Limb (tissue), 2 donors: ENCODE measurements at regions not wholly inside any gene's neighbourhood (a gene's known extent, or its start where the extent isn't known, plus 50 kb on each side); places are given as distances from the start of the nearest gene placed in this dataset.
"Not testable (repeated sequence)": the region's sequence is repeated elsewhere in the genome, so short reads cannot be mapped to it uniquely, and the experiment has no call there.

Source experiments
- DNase-seq, 2 donors: peaks; one replicate each; pipeline ENCODE4 v3.0.0-alpha.2; 2016; ENCODE audit errors: extremely low spot score in 2 of 2

DNA sequence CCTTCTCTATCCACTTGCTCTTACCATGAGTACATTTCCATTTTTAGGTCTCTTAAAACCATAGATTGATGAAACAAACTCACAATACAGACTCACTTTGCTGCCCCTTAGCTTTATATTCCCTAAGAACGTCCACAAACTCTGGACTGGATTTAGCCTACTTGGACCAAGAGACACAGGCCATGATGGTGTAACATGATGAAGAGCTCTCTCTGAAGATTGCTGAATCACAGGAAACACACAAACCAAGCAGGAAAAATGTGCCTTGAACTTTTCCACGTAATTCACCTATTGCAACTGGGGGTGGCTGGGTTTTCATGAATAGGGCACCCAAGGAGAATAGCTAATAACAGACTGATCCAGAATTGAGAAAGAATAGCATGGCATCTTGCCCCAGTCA, 201.7 kb upstream of the RBBP8 start:
- no peak for DNase-seq

DNA sequence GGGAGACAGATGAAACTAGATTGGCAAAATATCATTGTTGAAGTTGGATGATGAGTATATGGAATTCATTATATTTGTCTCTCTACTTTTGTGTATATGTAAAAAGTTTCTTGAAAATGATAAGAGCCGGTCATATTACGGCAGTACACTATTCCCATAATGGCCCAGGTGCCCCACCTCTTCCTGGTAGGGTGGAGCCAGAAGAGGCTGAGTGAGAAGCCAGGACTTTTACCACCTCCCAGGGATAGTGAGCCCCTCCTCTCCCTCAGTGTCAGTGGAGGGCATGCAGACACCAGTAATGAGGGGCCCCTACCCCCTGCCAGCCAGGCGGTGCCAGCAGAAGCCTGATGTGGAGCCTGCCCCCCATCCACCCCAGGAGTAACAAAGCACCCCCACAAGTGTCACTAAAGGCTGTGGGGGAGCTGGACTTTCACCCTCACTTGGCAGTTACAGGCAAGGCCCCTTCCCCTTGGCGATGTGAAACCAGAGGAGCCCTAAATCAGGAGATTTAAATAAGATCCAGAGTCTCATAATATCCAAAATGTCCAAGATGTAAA, 198.9 kb upstream of the RBBP8 start:
- no peak for DNase-seq

DNA sequence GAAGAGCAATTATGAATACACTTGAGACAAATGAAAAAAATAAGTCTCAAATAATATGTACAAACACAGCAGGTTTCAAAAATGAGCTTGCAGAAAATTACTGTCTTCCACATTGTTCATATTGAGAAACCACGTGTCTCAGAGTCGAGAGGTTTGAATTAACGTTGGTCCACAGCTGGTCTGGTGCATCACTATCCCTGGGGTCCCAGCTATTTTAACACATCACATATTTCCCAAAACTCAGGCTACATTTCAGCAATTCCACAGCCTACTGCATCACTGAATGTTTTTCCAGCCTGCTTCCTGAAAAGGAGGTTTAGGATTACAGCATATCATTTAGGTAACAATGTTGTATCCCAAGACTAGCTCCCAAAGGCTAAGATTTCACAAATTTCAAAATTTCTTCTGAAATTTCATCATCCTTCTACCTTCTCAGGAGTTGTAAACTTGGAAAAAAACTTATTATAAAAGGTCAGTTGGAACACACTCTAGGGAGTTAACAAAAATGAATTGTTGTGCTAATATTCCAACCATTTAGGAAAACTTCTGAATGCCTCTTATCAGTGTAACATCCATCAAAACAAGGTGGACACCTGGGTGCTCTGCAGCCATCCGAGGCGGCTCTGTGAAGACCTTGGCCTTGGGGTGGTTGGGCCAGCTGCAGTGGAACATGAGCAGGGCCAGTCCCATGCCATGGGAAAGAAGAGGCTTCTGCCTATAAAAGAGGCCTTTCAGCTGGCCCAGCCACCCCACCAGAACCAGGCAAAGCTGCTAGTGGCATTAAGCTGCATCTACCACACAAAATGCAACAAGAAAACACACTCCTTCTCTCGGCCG, 198.1 kb upstream of the RBBP8 start:
- peak in 1 of 2 donors; percentile 61 for DNase-seq

DNA sequence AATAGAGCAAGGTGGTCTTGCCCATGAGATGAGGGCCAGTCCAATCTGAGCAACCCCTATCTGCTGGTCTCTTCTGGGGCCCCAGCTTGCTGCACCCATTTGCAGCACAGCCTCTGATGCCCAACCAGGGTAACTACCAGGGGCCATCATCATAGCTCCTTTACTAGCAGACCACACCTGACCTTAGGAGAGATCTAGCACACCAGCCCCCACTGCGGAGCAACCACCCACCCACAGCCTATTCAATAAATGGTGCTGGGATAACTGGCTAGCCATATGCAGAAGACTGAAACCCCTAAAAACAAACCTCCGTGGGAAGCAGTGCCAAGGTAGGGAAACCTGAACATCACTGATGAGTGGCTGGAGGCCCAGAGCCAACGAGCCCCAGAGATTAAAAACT, 196.1 kb upstream of the RBBP8 start:
- DNase-seq, result no peak

DNA sequence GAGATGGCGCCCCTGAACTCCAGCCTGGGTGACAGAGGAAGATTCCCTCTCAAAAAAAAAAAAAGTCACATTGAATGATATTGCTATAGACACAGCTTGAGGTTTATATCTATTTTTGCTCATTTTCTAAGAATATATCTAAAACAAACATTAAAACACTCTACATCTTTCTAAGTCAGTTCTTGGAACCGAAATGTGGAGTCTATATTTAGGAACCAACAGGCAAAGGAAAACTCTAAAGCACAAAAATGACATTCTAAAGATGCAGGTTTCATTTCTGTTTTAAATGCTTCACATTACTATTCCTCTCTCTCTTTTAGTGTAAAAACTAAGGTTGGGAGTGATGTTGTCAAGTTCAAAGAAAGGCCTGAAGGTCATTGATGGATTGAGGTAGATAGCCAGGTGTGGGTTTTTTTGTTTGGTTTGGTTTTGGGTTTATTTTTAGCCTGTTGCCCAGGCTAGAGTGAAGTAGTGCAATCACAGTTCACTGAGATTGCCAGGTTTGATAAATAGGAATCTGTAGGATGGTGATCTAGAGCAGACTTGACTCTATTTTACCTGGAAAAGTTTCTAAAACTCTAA, 194.0 kb upstream of the RBBP8 start:
- DNase-seq, result no peak

DNA sequence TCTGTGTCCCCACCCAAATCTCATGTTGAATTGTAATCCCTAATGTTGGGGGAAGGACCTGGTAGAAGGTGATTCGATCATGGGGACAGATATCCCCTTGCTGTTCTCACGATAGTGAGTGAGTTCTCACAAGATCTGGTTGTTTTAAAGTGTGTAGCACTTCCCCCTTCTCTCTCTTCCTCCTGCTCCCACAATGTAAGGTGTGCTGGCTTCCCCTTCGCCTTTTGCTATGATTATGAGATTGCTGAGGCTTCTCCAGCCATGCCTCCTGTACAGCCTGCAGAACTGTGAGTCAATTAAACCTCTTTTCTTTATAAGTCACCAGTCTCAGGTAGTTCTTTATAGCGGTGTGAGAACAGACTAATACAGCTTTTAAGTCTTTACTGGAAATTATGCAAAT, 193.3 kb upstream of the RBBP8 start:
- DNase-seq, result no peak

DNA sequence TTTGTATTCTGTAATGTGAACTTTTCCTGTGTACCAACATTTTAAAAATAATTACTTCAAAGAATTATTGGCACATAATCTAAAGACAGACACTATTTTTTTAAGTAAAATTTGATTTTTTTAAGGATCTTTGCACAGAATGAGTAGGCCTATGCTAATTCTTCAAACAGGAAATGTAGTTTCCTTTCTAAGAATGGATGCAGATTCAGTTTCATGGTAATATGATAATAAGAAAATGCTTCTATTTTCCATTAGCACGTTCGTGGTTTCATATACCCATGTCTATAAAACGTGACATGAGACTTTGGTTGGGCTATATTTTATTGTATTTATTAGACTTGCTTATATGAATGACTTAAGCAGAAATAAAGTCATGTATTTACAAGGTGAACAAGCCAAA, 191.8 kb upstream of the RBBP8 start:
- DNase-seq, result no peak

DNA sequence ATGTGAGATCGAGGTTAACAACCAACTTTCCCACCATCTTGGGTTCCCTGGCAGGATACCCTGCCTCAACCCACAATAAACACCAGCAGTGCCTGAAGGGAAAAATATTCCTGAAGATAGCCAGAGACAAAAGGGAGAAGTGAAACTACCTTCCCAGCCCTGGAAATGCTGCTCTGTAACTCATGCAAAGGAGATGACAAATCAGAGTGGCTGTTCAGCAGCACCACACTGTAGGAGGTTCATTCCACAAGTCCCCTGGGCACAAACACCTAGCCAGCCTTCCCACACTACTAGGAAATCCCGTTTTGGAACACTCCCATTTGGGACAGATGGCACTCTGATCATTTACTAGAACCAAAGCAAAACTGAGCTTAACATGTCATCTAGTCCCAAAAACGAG, 190.7 kb upstream of the RBBP8 start:
- DNase-seq, result no peak

DNA sequence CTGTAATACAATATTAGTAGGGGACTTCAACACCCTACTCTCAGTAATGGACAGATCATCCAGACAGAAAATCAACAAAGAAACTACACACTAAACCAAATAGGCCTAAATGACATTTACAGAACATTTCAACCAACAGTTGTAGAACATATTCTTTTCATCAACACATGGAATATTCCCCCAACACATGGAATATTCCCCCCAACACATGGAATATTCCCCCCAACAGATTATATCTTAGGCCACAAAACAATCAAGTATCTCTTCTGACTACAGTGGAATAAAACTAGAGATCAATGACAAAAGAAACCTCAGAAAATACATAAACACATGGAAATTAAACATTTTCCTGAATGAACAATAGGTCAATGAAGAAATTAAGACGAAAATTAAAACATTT, 187.2 kb upstream of the RBBP8 start:
- DNase-seq, result no peak

DNA sequence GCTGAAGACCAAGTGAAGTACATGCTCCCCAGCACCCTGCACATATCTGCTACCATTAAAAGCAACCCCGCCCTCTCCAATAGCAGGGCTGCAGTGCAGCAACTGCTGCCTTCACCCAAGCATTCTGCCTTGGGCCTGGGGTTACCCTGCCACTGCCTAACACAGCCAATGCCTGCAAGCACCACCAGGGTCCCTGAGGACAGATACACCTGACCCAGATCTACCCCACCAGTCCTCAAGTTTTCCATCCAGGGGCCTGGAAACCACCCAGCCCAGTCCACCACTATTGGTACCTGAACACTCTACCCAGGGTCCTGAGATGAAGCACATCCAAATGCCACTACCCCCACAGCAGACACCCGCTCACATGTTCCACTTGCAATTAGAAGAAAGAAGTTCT, 181.1 kb upstream of the RBBP8 start:
- DNase-seq, result no peak

DNA sequence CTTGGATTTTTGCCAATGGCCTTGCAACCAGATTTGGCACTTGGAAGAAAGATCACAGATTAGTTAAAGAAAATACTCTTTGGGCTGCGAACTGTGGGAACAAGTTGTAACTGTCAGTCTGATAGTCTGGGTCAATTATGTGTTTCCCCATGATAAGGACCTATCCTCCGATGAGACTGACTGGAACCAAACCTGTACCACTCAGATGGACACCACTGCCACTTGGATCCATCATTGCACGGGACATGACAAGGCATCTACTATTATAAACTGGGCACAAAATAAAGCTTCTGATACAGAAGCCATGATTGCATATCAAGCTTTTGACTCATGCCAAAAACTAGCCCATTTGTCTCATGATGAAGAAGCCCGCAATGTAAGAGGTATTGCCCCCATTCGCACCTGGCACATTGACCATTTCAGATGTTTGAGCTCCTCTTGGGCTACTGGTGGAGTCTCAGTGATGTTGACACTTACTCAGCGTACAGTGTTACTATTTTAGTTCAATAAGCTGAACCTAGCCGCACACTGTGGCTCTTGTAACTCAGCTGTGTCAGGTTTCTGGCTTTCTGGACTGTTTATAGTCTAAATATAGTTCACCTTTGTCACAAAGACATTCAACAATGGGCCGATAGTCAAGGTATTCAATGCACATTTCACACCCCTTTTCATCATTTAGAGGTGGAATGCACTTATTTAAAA, 179.8 kb upstream of the RBBP8 start:
- DNase-seq, result no peak

DNA sequence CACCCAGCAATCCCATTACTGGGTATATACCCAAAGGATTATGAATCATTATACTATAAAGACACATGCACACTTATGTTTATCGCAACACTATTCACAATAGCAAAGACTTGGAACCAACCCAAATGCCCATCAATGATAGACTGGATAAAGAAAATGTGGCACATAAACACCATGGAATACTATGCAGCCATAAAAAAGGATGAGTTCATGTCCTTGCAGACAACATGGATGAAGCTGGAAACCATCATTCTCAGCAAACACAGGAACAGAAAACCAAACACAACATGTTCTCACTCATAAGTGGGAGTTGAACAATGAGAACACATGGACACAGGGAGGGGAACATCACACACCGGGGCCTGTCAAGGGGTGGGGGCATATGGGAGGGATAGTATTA, 169.1 kb upstream of the RBBP8 start:
- not testable (repeated sequence) for DNase-seq

DNA sequence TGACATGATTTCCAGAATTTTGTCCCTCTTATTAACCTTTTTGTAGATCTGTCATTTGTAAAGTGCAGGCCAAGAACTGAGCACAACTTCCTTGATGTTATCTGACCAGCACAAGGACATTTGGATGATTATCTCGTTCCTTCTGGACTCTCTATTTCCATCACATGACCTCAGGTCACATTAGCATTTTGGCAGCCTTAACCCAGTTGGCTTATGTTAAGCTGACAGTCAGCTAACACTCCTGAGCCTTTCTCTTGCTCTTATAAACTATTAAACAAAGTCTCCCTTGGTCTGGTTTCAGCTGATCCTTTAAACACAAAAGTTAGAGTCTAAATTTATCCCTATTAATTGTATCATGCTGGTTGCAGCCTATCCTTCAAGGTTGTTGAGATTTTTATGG, 167.2 kb upstream of the RBBP8 start:
- DNase-seq, result no peak

DNA sequence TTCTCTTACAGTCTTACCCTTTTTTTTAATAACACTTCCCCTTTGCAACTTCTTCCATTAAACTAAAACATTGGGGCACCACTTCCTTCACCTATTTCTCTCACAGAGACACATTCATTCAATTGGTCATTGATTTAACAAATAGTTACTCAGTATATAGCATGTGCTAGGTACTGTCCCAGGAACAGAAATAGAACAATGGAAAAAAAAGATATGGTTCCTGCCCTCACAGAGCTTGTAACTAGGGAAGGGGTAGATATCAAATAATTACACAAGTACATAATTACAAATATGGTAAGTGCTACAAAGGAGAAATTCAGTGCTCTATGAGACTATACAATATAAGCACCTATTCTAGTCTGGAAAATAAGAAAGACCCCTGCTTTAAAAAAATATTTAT, 165.5 kb upstream of the RBBP8 start:
- no peak for DNase-seq

DNA sequence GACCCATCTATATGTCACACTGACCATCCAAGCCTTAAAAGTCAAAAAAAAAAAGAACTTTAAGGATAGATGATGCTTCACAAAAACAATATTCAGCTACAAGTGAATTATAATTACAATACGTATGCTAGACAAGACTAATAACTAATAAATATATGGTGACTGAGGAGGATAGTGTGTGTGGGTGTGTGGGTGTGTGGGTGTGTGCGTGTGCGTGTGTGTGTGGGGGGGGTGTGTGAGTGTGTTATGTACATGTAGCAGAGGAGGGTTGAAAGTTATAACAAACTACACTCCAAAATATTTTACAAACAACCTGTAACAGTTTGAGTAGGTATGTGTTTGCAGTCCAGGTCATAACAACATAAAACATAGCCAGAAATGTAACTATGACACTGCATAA, 159.2 kb upstream of the RBBP8 start:
- no peak for DNase-seq

DNA sequence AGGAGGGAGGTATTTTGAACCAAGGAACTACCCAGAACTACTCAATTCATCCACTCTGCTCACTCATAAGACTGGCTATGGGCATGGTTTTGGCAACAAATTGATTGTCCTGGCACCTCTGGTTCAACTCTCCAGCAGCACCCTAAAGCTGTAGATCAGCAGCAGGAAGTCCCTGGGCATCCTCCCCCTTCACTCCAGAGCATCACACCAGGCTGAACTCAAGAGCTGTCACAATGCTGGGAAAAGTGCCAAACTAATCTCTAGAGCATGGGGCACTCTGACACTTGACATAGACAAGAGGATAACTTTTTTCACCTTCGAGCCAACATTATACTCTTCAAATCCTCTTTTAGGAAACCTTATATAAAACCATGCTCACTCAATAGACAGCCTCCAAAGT, 154.1 kb upstream of the RBBP8 start:
- no peak for DNase-seq

DNA sequence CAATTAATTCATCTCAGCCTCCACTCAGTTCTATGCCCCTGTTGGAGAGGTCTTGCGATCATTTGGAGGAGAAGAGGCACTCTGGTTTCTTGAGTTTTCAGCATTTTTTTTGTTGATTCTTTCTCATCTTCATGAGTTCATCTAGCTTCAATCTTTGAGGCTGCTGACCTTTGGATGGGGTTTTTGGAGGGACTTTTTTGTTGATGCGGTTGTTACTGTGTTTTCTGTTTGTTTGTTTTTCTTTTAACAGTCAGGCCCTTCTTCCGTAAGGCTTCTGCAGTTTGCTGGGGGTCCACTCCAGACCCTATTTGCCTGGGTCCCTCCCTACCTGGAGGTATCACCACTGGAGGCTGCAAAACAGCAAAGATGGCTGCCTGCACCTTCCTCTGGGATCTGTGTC, 149.9 kb upstream of the RBBP8 start:
- no peak for DNase-seq

DNA sequence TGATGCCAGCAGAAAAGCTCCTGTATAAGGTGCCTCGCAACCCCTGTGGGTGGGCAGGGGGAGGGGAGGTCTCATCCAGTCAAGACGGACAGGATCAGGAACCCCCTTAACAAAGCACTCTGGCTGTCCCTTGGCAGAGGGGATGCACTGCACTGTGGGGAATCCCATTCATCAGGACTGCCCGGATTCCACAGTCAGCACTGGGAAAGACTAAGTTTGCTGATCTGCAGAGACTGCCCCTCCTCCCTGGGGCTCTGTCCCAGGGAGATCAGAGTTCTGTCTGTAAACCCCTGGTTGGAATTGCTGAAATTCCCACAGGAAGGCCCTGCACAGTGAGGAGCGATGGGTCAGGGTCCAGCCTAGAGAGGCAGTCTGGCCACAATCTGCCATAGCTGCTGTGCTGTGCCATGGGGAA, 149.5 kb upstream of the RBBP8 start:
- no peak for DNase-seq

DNA sequence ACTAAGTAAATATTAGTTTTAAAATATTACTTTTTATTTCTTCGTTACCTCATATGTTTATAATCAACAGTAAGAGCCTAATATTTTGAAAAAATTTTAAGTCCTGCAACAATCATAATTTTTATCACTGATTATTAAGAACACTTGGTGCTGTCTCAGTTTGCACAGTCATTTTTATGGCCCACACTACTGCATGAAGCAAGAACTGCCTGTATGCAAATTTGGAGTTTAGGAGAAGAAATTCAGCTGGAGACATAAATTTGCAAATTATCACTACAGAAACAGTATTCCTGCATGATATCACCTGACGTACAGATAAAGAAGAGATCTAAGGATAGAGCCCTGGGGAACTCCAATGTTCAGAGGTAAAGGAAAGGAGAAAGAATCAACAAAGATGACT, 144.1 kb upstream of the RBBP8 start:
- DNase-seq, result no peak

DNA sequence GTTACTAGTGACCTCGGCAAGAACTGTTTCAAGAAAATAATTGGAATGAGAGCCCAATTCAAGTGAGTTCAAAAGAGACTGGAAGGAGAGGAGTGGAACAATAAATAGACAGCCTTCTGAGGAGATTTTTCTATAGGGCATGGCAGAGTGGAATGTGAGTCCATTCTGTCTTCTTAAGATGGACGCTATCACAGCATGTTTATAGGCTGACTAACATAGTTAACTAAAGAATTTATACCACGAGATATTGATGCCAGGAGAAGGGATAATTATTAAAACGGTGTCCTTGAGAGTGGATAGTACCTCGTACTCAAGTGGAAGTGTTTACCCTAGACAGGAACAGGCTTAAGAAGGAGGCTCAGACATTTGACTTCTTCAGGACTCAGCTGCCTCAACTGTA, 143.5 kb upstream of the RBBP8 start:
- DNase-seq, result no peak

DNA sequence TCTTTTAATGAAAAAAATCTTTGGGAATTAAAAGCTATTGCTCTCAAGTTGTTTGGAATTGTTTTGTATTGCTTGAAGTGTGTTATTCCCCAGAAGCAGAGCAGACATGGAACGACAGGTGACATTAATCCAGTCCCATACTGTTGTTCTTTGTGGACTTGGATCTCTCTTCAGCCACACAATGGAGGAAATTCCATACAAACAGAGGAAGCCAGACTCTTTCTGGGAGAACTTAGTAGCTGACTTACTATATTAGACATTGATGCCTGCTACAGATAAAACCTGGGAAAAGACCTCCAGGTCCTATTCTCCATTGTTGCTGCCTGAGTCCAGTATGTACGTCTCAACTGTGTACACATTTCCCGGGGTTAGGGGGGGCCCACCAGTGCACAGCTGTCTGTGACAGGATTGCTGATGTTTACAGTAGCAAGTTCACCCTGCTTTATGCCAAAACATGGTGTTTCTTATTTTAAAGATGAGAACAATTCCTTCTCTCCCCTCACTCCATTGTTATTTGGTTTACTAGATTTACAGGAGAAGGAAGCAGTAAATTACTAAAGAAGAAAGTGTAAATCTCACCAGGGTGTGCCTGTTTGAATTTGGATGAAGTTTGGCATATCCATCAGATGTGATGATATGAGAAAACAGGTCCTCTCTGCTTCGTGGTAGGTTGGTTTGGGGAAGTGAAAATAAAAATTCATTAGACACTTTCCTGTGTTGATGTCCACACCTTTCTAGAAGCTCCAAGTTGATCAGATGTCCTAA, 142.4 kb upstream of the RBBP8 start:
- no peak for DNase-seq

DNA sequence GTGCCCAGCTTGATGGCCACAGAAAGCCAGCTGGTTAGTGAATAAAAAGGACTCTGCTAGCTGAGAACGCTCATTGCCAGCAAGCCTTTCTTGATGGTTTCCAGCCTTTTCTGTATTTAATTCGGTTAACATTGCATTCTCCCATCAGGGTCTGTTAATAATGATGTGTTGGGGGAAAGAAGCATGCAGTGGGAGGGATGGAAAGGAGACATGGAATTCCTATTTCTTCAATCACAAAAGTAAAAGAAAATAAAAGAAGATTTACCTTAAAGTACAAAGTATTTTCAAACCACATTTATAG, 141.9 kb upstream of the RBBP8 start:
- DNase-seq, result no peak
